A549 (cell line): ENCODE measurements at regions not wholly inside any gene's neighbourhood (a gene's known extent, or its start where the extent isn't known, plus 50 kb on each side); places are given as distances from the start of the nearest gene placed in this dataset.

Experiments
- CTCF ChIP-seq: fragments of >200 bp; sonication (Bioruptor Twin); formaldehyde crosslinking; IDR thresholded peaks from 3 replicates; pipeline ENCODE4 v1.5.1; 2016
- JUN ChIP-seq, 2 experiments: fragments of >200 bp; sonication (Bioruptor Twin); formaldehyde crosslinking; IDR thresholded peaks; 2 replicates in 1 of 2; 3 replicates in 1 of 2; pipeline ENCODE4 v1.6.1; 2016 to 2017
- RAD21 ChIP-seq, 2 experiments: fragments of >200 bp in 1 of 2; sonication (Bioruptor Twin) in 1 of 2; formaldehyde crosslinking in 1 of 2; IDR thresholded peaks in 1 of 2; conservative IDR thresholded peaks in 1 of 2; 2 replicates in 1 of 2; 3 replicates in 1 of 2; pipeline ENCODE4 v1.6.1; 2012 to 2018; ENCODE audit warnings: inconsistent platforms in 1 of 2

- TF ChIP-seq CTCF: no peak
- TF ChIP-seq RAD21 (conservative IDR thresholded peaks at IDR 0.05 in 1 of 2, IDR thresholded peaks at IDR 0.05 in 1 of 2): no peak
- TF ChIP-seq JUN (IDR thresholded peaks at IDR 0.05): no peak
These were observed 113.7 kb upstream of the CD96 start for GRCh38 chr3:111428301-111428700.
